Neural cell (in vitro differentiated cells): ENCODE measurements at regions not wholly inside any gene's neighbourhood (a gene's known extent, or its start where the extent isn't known, plus 50 kb on each side); places are given as distances from the start of the nearest gene placed in this dataset.

Experiments used
- H2AFZ ChIP-seq: fragments of 200-600, 300-800 bp; sonication (generic), shearing (Covaris generic); 2 replicates; pipeline ENCODE4 v1.6.0; 2014; ENCODE audit warnings: low read depth, mild to moderate bottlenecking, antibody characterized with exemption, low read length, moderate library complexity
- H3F3A ChIP-seq: fragments of 200-600 bp; shearing (Covaris generic); 2 replicates; pipeline ENCODE4 v1.6.1; 2016; ENCODE audit warnings: mild to moderate bottlenecking, moderate library complexity, mixed read lengths, antibody characterized with exemption, low read length; ENCODE audit not compliant: insufficient read depth, poor library complexity, severe bottlenecking
- H3K27ac ChIP-seq: fragments of 200-600, 300-800 bp; sonication (generic), shearing (Covaris generic); 2 replicates; pipeline ENCODE4 v1.5.1; 2014; ENCODE audit warnings: mild to moderate bottlenecking, low read length, moderate library complexity
- H3K27me3 ChIP-seq: fragments of 300-800, 200-600 bp; sonication (generic), shearing (Covaris generic); 2 replicates; pipeline ENCODE4 v1.6.0; 2014; ENCODE audit warnings: mild to moderate bottlenecking, low read depth, low read length, moderate library complexity; ENCODE audit not compliant: insufficient read depth
- H3K36me3 ChIP-seq: fragments of 300-800, 200-600 bp; sonication (generic), shearing (Covaris generic); 2 replicates; pipeline ENCODE4 v1.5.1; 2014; ENCODE audit warnings: mild to moderate bottlenecking, antibody characterized with exemption, low read length, moderate library complexity; ENCODE audit not compliant: insufficient read depth
- H3K4me2 ChIP-seq: fragments of 300-800, 200-600 bp; sonication (generic), shearing (Covaris generic); 2 replicates; pipeline ENCODE4 v1.6.0; 2014; ENCODE audit warnings: mild to moderate bottlenecking, low read length
- H3K4me3 ChIP-seq: fragments of 300-800, 200-600 bp; sonication (generic), shearing (Covaris generic); 2 replicates; pipeline ENCODE4 v1.5.1; 2014; ENCODE audit warnings: mild to moderate bottlenecking, low read length, moderate library complexity
- H3K79me2 ChIP-seq: fragments of 200-600 bp; shearing (Covaris generic); replicated peaks from 2 replicates; pipeline ENCODE4 v1.6.0; 2014; ENCODE audit warnings: mild to moderate bottlenecking, low read length, moderate library complexity; ENCODE audit not compliant: insufficient read depth
- H3K9ac ChIP-seq: fragments of 300-800, 200-600 bp; sonication (generic), shearing (Covaris generic); 2 replicates; pipeline ENCODE4 v1.6.1; 2016; ENCODE audit warnings: mild to moderate bottlenecking, low read length, mixed read lengths
- H3K9me2 ChIP-seq: fragments of 200-600 bp; shearing (Covaris generic); 2 replicates; pipeline ENCODE4 v1.6.1; 2016; ENCODE audit warnings: mild to moderate bottlenecking, low read length, mixed read lengths; ENCODE audit not compliant: insufficient read depth
- H3K9me3 ChIP-seq: fragments of 200-600, 300-800 bp; sonication (generic), shearing (Covaris generic); 2 replicates; pipeline ENCODE4 v1.6.1; 2016; ENCODE audit warnings: mild to moderate bottlenecking, mixed run types, low read length, moderate library complexity, mixed read lengths
- H4K20me1 ChIP-seq: fragments of 200-600 bp; shearing (Covaris generic); 2 replicates; pipeline ENCODE4 v1.6.1; 2016; ENCODE audit warnings: mild to moderate bottlenecking, mixed run types; ENCODE audit not compliant: insufficient read depth
- CTCF ChIP-seq: fragments of 450-650 bp; IDR thresholded peaks from 2 replicates; pipeline ENCODE4 v1.5.1; 2014; ENCODE audit warnings: antibody characterized with exemption, mild to moderate bottlenecking, moderate library complexity; ENCODE audit not compliant: poor library complexity, severe bottlenecking
- EP300 ChIP-seq: fragments of 450-650 bp; conservative IDR thresholded peaks from 2 replicates; pipeline ENCODE4 v1.6.1; 2014; ENCODE audit warnings: antibody characterized with exemption, mild to moderate bottlenecking, moderate library complexity; ENCODE audit not compliant: poor library complexity, severe bottlenecking
- EZH2 ChIP-seq: fragments of 200-600, 300-800 bp; shearing (Covaris generic), sonication (generic); IDR thresholded peaks from 2 replicates; pipeline ENCODE4 v1.6.1; 2014; ENCODE audit warnings: antibody characterized with exemption, low read length, borderline replicate concordance, mild to moderate bottlenecking; ENCODE audit not compliant: insufficient read depth, poor library complexity, severe bottlenecking
- MXI1 ChIP-seq: fragments of 450-650 bp; conservative IDR thresholded peaks from 2 replicates; pipeline ENCODE4 v1.6.1; 2014; ENCODE audit warnings: antibody characterized with exemption, mild to moderate bottlenecking; ENCODE audit not compliant: poor library complexity, severe bottlenecking
- POLR2AphosphoS5 ChIP-seq: IDR thresholded peaks from 2 replicates; pipeline ENCODE4 v1.6.1; 2012
- RAD21 ChIP-seq: fragments of 450-650 bp; conservative IDR thresholded peaks from 2 replicates; pipeline ENCODE4 v1.6.1; 2014; ENCODE audit warnings: antibody characterized with exemption, mild to moderate bottlenecking, moderate library complexity
- REST ChIP-seq: IDR thresholded peaks from 2 replicates; pipeline ENCODE4 v1.6.1; 2012; ENCODE audit warnings: borderline replicate concordance
- SMC3 ChIP-seq: fragments of 450-650 bp; conservative IDR thresholded peaks from 2 replicates; pipeline ENCODE4 v1.6.1; 2014; ENCODE audit warnings: antibody characterized with exemption, mild to moderate bottlenecking, moderate library complexity; ENCODE audit not compliant: poor library complexity
- TAF1 ChIP-seq: IDR thresholded peaks from 2 replicates; pipeline ENCODE4 v1.6.1; 2012; ENCODE audit warnings: low read depth

DNA sequence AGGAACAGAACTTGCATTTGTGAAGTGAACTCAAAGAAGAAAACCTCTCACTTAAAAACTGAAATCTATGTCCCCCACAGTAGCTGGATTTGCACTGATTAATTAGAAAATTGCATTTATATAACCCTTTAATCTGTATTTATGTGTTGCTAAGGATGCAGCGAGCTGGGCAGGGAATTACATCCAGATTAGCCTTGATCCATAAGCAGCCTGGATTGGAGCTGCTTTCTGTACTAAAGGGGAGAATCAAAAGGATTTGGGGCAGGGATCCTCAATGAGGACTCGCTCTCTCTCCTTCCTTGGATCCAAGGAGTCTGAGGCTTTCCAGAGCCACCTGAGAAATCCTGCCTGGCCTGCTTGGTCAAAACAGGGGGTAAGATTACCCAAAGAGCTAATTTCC is 125.9 kb downstream of the TLE3 start:
- Histone ChIP-seq H3K79me2 (no peaks in the 10 kb centered on the region), H3K9me2 (no peaks in the 10 kb centered on the region), H3K27ac (no peak overlapping the region), H3F3A (no peaks in the 10 kb centered on the region), H3K4me3 (no peak overlapping the region), H3K9ac (no peak overlapping the region), H3K9me3 (no peaks in the 10 kb centered on the region), H2AFZ (no peak overlapping the region), H3K4me2 (no peak overlapping the region), H3K36me3 (no peaks in the 10 kb centered on the region), H3K27me3 (no peaks in the 10 kb centered on the region), H4K20me1 (no peaks in the 10 kb centered on the region)
- TF ChIP-seq TAF1: no peak
- no peak for TF ChIP-seq EZH2
- TF ChIP-seq MXI1: no peak
- TF ChIP-seq REST: no peak
- no peak for TF ChIP-seq EP300
- TF ChIP-seq POLR2AphosphoS5: no peak
- no peak for TF ChIP-seq CTCF
- TF ChIP-seq RAD21: no peak
- no peak for TF ChIP-seq SMC3

DNA sequence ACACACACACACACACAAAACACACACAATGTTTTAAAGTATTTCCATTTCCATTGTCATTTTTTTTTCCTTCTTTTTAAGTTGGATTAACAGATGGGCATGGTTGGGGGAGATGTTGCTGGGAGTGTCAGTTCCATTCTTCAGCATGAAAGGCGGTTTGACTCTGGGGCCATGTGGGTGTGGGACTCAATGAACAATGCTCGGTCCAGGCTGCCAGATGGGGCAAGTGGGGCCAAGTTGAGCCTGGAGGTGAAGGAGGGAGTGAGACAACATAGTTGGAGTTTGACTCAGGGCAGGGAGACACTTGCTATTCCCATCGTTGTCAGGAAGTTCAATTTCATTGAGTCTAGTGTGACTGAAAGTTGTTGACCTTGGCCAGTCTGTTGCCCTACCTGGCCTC is 125.3 kb downstream of the TLE3 start:
- no peak overlapping the region for H3K27ac ChIP-seq
- no peaks in the 10 kb centered on the region for H3K9me3 ChIP-seq
- H4K20me1 ChIP-seq: no peaks in the 10 kb centered on the region
- no peak overlapping the region for H3K4me3 ChIP-seq
- no peaks in the 10 kb centered on the region for H3F3A ChIP-seq
- H3K79me2 ChIP-seq: no peaks in the 10 kb centered on the region
- no peak overlapping the region for H3K4me2 ChIP-seq
- no peaks in the 10 kb centered on the region for H3K9me2 ChIP-seq
- no peaks in the 10 kb centered on the region for H3K36me3 ChIP-seq
- TF ChIP-seq RAD21: no peak
- TF ChIP-seq MXI1: no peak
- no peak for TF ChIP-seq SMC3
- TF ChIP-seq EZH2: no peak
- no peak for TF ChIP-seq TAF1
- no peak for TF ChIP-seq POLR2AphosphoS5
- TF ChIP-seq EP300: no peak
- no peak for TF ChIP-seq CTCF
- TF ChIP-seq REST: no peak
- H3K27me3 ChIP-seq: no peaks in the 10 kb centered on the region
- no peak overlapping the region for H3K9ac ChIP-seq
- H2AFZ ChIP-seq: no peak overlapping the region
